ENCODE measurements at regions not wholly inside any gene's neighbourhood (a gene's known extent, or its start where the extent isn't known, plus 50 kb on each side); places are given as distances from the start of the nearest gene placed in this dataset.

- no peak for TF ChIP-seq CTCF (IDR thresholded peaks at IDR 0.05; ENCODE audit: low read depth, low read length, missing control alignments)
- in situ Hi-C loops (cut with HindIII; ENCODE audit: low pct_ligation_motif_present, low sequenced_read_pairs), result no loop called here
- Histone ChIP-seq H3K27ac (no peak overlapping the region), H3K4me3 (ENCODE audit: low read depth, low read length) (no peak overlapping the region), H3K36me3 (replicated peaks) (no peaks in the 10 kb centered on the region), H3K27me3 (replicated peaks) (no peaks in the 10 kb centered on the region)
- DNase-seq, result no peak
Observed at GRCh38 chr14:85917716-85918115, 387.8 kb downstream of the FLRT2 start.

- no peaks in the 10 kb centered on the region for H3K27me3 ChIP-seq (replicated peaks)
- H3K4me3 ChIP-seq (ENCODE audit: low read depth, low read length), result no peak overlapping the region
- no peak for DNase-seq
- no peak for TF ChIP-seq CTCF (IDR thresholded peaks at IDR 0.05; ENCODE audit: low read depth, low read length, missing control alignments)
- no peaks in the 10 kb centered on the region for H3K36me3 ChIP-seq (replicated peaks)
- in situ Hi-C loops (cut with HindIII; ENCODE audit: low pct_ligation_motif_present, low sequenced_read_pairs), result no loop called here
- no peak overlapping the region for H3K27ac ChIP-seq
Observed at GRCh38 chr14:85915711-85916110, 385.8 kb downstream of the FLRT2 start.

GRCh38 chr14:85912141-85912540, 382.2 kb downstream of the FLRT2 start:
- Histone ChIP-seq H3K27ac (no peak overlapping the region), H3K4me3 (ENCODE audit: low read depth, low read length) (no peak overlapping the region), H3K36me3 (replicated peaks) (no peaks in the 10 kb centered on the region), H3K27me3 (replicated peaks) (no peaks in the 10 kb centered on the region)
- TF ChIP-seq CTCF (IDR thresholded peaks at IDR 0.05; ENCODE audit: low read depth, low read length, missing control alignments), result no peak
- DNase-seq, result no peak
- in situ Hi-C loops (cut with HindIII; ENCODE audit: low pct_ligation_motif_present, low sequenced_read_pairs), result no loop called here

- H3K27ac ChIP-seq, result no peak overlapping the region
- TF ChIP-seq CTCF (IDR thresholded peaks at IDR 0.05; ENCODE audit: low read depth, low read length, missing control alignments), result no peak
- no peaks in the 10 kb centered on the region for H3K27me3 ChIP-seq (replicated peaks)
- H3K4me3 ChIP-seq (ENCODE audit: low read depth, low read length), result no peak overlapping the region
- no peak for DNase-seq
- in situ Hi-C loops (cut with HindIII; ENCODE audit: low pct_ligation_motif_present, low sequenced_read_pairs), result no loop called here
- no peaks in the 10 kb centered on the region for H3K36me3 ChIP-seq (replicated peaks)
Observed at GRCh38 chr14:85911044-85911443, 381.1 kb downstream of the FLRT2 start.

GRCh38 chr14:85909581-85909980, 379.6 kb downstream of the FLRT2 start:
- TF ChIP-seq CTCF (IDR thresholded peaks at IDR 0.05; ENCODE audit: low read depth, low read length, missing control alignments), result no peak
- H3K27ac ChIP-seq, result no peak overlapping the region
- DNase-seq, result no peak
- no peaks in the 10 kb centered on the region for H3K36me3 ChIP-seq (replicated peaks)
- in situ Hi-C loops (cut with HindIII; ENCODE audit: low pct_ligation_motif_present, low sequenced_read_pairs), result no loop called here
- H3K27me3 ChIP-seq (replicated peaks), result no peaks in the 10 kb centered on the region
- no peak overlapping the region for H3K4me3 ChIP-seq (ENCODE audit: low read depth, low read length)

- Histone ChIP-seq H3K27ac (no peak overlapping the region), H3K36me3 (replicated peaks) (no peaks in the 10 kb centered on the region), H3K27me3 (replicated peaks) (no peaks in the 10 kb centered on the region), H3K4me3 (ENCODE audit: low read depth, low read length) (no peak overlapping the region)
- in situ Hi-C loops (cut with HindIII; ENCODE audit: low pct_ligation_motif_present, low sequenced_read_pairs), result no loop called here
- no peak for DNase-seq
- TF ChIP-seq CTCF (IDR thresholded peaks at IDR 0.05; ENCODE audit: low read depth, low read length, missing control alignments), result no peak
Observed at GRCh38 chr14:85907536-85907935, 377.6 kb downstream of the FLRT2 start.
